GM21390 (cell line): ENCODE measurements at regions not wholly inside any gene's neighbourhood (a gene's known extent, or its start where the extent isn't known, plus 50 kb on each side); places are given as distances from the start of the nearest gene placed in this dataset.

Source experiments
- ATAC-seq: cut with Tn5 transposase; IDR thresholded peaks from one replicate; pipeline ENCODE4 v1.9.1; 2021; ENCODE audit not compliant: unreplicated experiment

GRCh38 chr16:26281381-26282110, 589.8 kb downstream of the HS3ST4 start:
- ATAC-seq: no peak

GRCh38 chr16:26295625-26296304, 604.0 kb downstream of the HS3ST4 start:
- ATAC-seq: no peak

- no peak for ATAC-seq
Observed at GRCh38 chr16:26301516-26301915, 609.8 kb downstream of the HS3ST4 start.

- no peak for ATAC-seq
Observed at GRCh38 chr16:26316683-26317464, 625.1 kb downstream of the HS3ST4 start.

- ATAC-seq: no peak
Observed at GRCh38 chr16:26317885-26318284, 626.1 kb downstream of the HS3ST4 start.

GRCh38 chr16:26330654-26331053, 638.9 kb downstream of the HS3ST4 start:
- ATAC-seq: no peak

- no peak for ATAC-seq
Observed at GRCh38 chr16:26334218-26335111, 642.7 kb downstream of the HS3ST4 start.

- ATAC-seq: no peak
Observed at GRCh38 chr16:26335236-26335853, 643.6 kb downstream of the HS3ST4 start.

GRCh38 chr16:26342621-26343020, 650.9 kb downstream of the HS3ST4 start:
- no peak for ATAC-seq

GRCh38 chr16:26344240-26344776, 652.5 kb downstream of the HS3ST4 start:
- no peak for ATAC-seq

GRCh38 chr16:26344976-26345375, 653.2 kb downstream of the HS3ST4 start:
- ATAC-seq: no peak

GRCh38 chr16:26345966-26346365, 654.2 kb downstream of the HS3ST4 start:
- ATAC-seq: no peak

GRCh38 chr16:26348095-26348494, 656.3 kb downstream of the HS3ST4 start:
- no peak for ATAC-seq

GRCh38 chr16:26360867-26361266, 669.1 kb downstream of the HS3ST4 start:
- ATAC-seq: no peak

GRCh38 chr16:26363581-26363980, 671.8 kb downstream of the HS3ST4 start:
- no peak for ATAC-seq

- no peak for ATAC-seq
Observed at GRCh38 chr16:26365161-26365940, 673.6 kb downstream of the HS3ST4 start.

- ATAC-seq: no peak
Observed at GRCh38 chr16:26371349-26371869, 679.6 kb downstream of the HS3ST4 start.

GRCh38 chr16:26374279-26374925, 682.6 kb downstream of the HS3ST4 start:
- no peak for ATAC-seq

GRCh38 chr16:26382586-26382985, 684.1 kb upstream of the C16orf82 start:
- no peak for ATAC-seq
